H9 (cell line): ENCODE measurements at regions not wholly inside any gene's neighbourhood (a gene's known extent, or its start where the extent isn't known, plus 50 kb on each side); places are given as distances from the start of the nearest gene placed in this dataset.
A peak's percentile ranks its signal among the peaks of the same experiment; 100 is the strongest.

Experiments used
- DNase-seq: peaks from one replicate; pipeline ENCODE4 v3.0.0-alpha.2; 2017
- H2AFZ ChIP-seq: one replicate; pipeline ENCODE4 v1.6.1; 2013; ENCODE audit warnings: mild to moderate bottlenecking, low read length, control low read depth, moderate library complexity
- H2AK5ac ChIP-seq: 2 replicates; pipeline ENCODE4 v1.6.1; 2013; ENCODE audit warnings: low read length, control low read depth, mixed read lengths; ENCODE audit not compliant: insufficient read length
- H2BK120ac ChIP-seq: one replicate; pipeline ENCODE4 v1.6.1; 2013; ENCODE audit warnings: low read depth, mild to moderate bottlenecking, low read length, control low read depth, inconsistent platforms; ENCODE audit not compliant: poor library complexity, severe bottlenecking
- H2BK12ac ChIP-seq: 2 replicates; pipeline ENCODE4 v1.6.1; 2013; ENCODE audit warnings: low read length, control low read depth, mixed read lengths, low read depth; ENCODE audit not compliant: insufficient read length
- H2BK15ac ChIP-seq: 2 replicates; pipeline ENCODE4 v1.6.1; 2013; ENCODE audit warnings: low read depth, low read length, control low read depth
- H2BK20ac ChIP-seq: one replicate; pipeline ENCODE4 v1.6.1; 2013; ENCODE audit warnings: low read depth, mild to moderate bottlenecking, low read length, control low read depth, inconsistent platforms; ENCODE audit not compliant: poor library complexity, severe bottlenecking
- H2BK5ac ChIP-seq: 2 replicates; pipeline ENCODE4 v1.6.1; 2013; ENCODE audit warnings: low read length, control low read depth, mixed read lengths; ENCODE audit not compliant: insufficient read length
- H3K14ac ChIP-seq: 2 replicates; pipeline ENCODE4 v1.6.1; 2013; ENCODE audit warnings: low read length, control low read depth; ENCODE audit not compliant: insufficient read depth
- H3K18ac ChIP-seq: 2 replicates; pipeline ENCODE4 v1.6.1; 2013; ENCODE audit warnings: low read depth, mild to moderate bottlenecking, mixed read lengths, low read length, control low read depth; ENCODE audit not compliant: insufficient read length
- H3K23ac ChIP-seq: 2 replicates; pipeline ENCODE4 v1.6.1; 2013; ENCODE audit warnings: low read length, control low read depth, mixed read lengths, low read depth; ENCODE audit not compliant: insufficient read length
- H3K23me2 ChIP-seq: 2 replicates; pipeline ENCODE4 v1.6.1; 2013; ENCODE audit warnings: low read depth, mild to moderate bottlenecking, mixed read lengths, low read length, control low read depth; ENCODE audit not compliant: insufficient read length, poor library complexity, severe bottlenecking
- H3K27ac ChIP-seq: 2 replicates; pipeline ENCODE4 v1.5.1; 2013; ENCODE audit warnings: low read length, control low read depth, mixed read lengths, low read depth; ENCODE audit not compliant: insufficient read length
- H3K27me3 ChIP-seq: 2 replicates; pipeline ENCODE4 v1.6.1; 2013; ENCODE audit warnings: low read length, control low read depth, inconsistent platforms; ENCODE audit not compliant: insufficient read depth
- H3K4ac ChIP-seq: 2 replicates; pipeline ENCODE4 v1.6.1; 2013; ENCODE audit warnings: low read depth, mild to moderate bottlenecking, control low read depth, inconsistent platforms, low read length, moderate library complexity
- H3K4me1 ChIP-seq: 2 replicates; pipeline ENCODE4 v1.6.1; 2013; ENCODE audit warnings: low read length, control low read depth, inconsistent platforms; ENCODE audit not compliant: insufficient read depth
- H3K4me2 ChIP-seq: 2 replicates; pipeline ENCODE4 v1.6.1; 2013; ENCODE audit warnings: low read length, control low read depth, mixed read lengths; ENCODE audit not compliant: insufficient read length, insufficient read depth
- H3K56ac ChIP-seq: 2 replicates; pipeline ENCODE4 v1.6.1; 2013; ENCODE audit warnings: low read depth, mild to moderate bottlenecking, mixed read lengths, low read length, control low read depth; ENCODE audit not compliant: insufficient read length
- H3K79me1 ChIP-seq: 2 replicates; pipeline ENCODE4 v1.6.1; 2013; ENCODE audit warnings: low read depth, mild to moderate bottlenecking, moderate library complexity, low read length, control low read depth, inconsistent platforms; ENCODE audit not compliant: insufficient read depth, poor library complexity, severe bottlenecking
- H3K79me2 ChIP-seq: 2 replicates; pipeline ENCODE4 v1.6.1; 2013; ENCODE audit warnings: low read length, control low read depth, inconsistent platforms; ENCODE audit not compliant: insufficient read depth
- H3K9ac ChIP-seq: 2 replicates; pipeline ENCODE4 v1.6.1; 2013; ENCODE audit warnings: low read length, control low read depth, mixed read lengths; ENCODE audit not compliant: insufficient read length; ENCODE audit errors: extremely low read depth
- H3K9me3 ChIP-seq: one replicate; pipeline ENCODE4 v1.6.1; 2013; ENCODE audit warnings: low read depth, low read length, inconsistent platforms; ENCODE audit not compliant: control insufficient read depth
- H3T11ph ChIP-seq: one replicate; pipeline ENCODE4 v1.6.1; 2013; ENCODE audit warnings: mild to moderate bottlenecking, low read length, control low read depth, inconsistent platforms
- H4K20me1 ChIP-seq: one replicate; pipeline ENCODE4 v1.6.1; 2013; ENCODE audit not compliant: control insufficient read depth, insufficient read length, insufficient read depth
- H4K5ac ChIP-seq: 2 replicates; pipeline ENCODE4 v1.6.1; 2013; ENCODE audit warnings: low read depth, mild to moderate bottlenecking, mixed read lengths, low read length, control low read depth; ENCODE audit not compliant: insufficient read length
- H4K8ac ChIP-seq: replicated peaks from 2 replicates; pipeline ENCODE4 v1.6.1; 2013; ENCODE audit warnings: low read length, control low read depth, mixed read lengths, low read depth; ENCODE audit not compliant: insufficient read length
- H4K91ac ChIP-seq: 2 replicates; pipeline ENCODE4 v1.6.1; 2013; ENCODE audit warnings: low read depth, mild to moderate bottlenecking, moderate library complexity, mixed read lengths, low read length, control low read depth; ENCODE audit not compliant: insufficient read length
- H3K27ac Mint-ChIP-seq, 3 experiments: 2 replicates in 2 of 3; 3 replicates in 1 of 3; pipeline ENCODE4 v1.8.0; 2020 to 2021; ENCODE audit warnings: mixed read lengths in 3 of 3, mild to moderate bottlenecking in 1 of 3, moderate library complexity in 1 of 3
- H3K27me3 Mint-ChIP-seq: 2 replicates; pipeline ENCODE4 v1.8.0; 2021; ENCODE audit warnings: low read depth, mild to moderate bottlenecking, moderate library complexity, mixed read lengths
- H3K36me3 Mint-ChIP-seq, 3 experiments: 2 replicates in 2 of 3; 3 replicates in 1 of 3; pipeline ENCODE4 v1.8.0; 2020 to 2021; ENCODE audit warnings: low read depth in 3 of 3, mixed read lengths in 3 of 3; ENCODE audit not compliant: insufficient read depth in 1 of 3
- H3K4me1 Mint-ChIP-seq, 2 experiments: 2 replicates each; pipeline ENCODE4 v1.8.0; 2020; ENCODE audit warnings: mixed read lengths in 2 of 2
- H3K4me3 Mint-ChIP-seq, 2 experiments: 2 replicates in 1 of 2; 3 replicates in 1 of 2; pipeline ENCODE4 v1.8.0; 2020 to 2021; ENCODE audit warnings: mild to moderate bottlenecking in 2 of 2, mixed read lengths in 2 of 2, moderate library complexity in 1 of 2
- H3K9me3 Mint-ChIP-seq, 2 experiments: 2 replicates in 1 of 2; 3 replicates in 1 of 2; pipeline ENCODE4 v1.8.0; 2020; ENCODE audit warnings: mild to moderate bottlenecking in 2 of 2, mixed read lengths in 2 of 2, moderate library complexity in 1 of 2
- CTCF ChIP-seq: fragments of 200-600 bp; sonication (generic); conservative IDR thresholded peaks from 3 replicates; pipeline ENCODE4 v1.8.0; 2021; ENCODE audit warnings: antibody characterized with exemption, mild to moderate bottlenecking
- WGBS: extraction: QIAGEN DNeasy Blood & Tissue Kit; methylation state at CpG from one replicate; pipeline ENCODE4 v1.1.7; 2013; ENCODE audit warnings: missing lambda C conversion rate, low lambda C conversion rate, mixed read lengths; ENCODE audit not compliant: insufficient read length; ENCODE audit errors: extremely low coverage; 5-methylcytosine and 5-hydroxymethylcytosine counted together

GRCh38 chr2:118773826-118774225 lies 73.6 kb downstream of the EN1 start:
- no peaks in the 10 kb centered on the region for H3K36me3 Mint-ChIP-seq
- no peak overlapping the region for H3K27ac ChIP-seq
- H2AFZ ChIP-seq, result no peak overlapping the region
- no peak overlapping the region for H3K18ac ChIP-seq
- peaks cover 9 to 11% of the 10 kb centered on the region in 2 experiments for H3K4me1 Mint-ChIP-seq
- TF ChIP-seq CTCF, result no peak
- H4K20me1 ChIP-seq, result no peaks in the 10 kb centered on the region
- H4K91ac ChIP-seq, result no peak overlapping the region
- no peaks in the 10 kb centered on the region for H3K79me2 ChIP-seq
- peaks cover 85% of the 10 kb centered on the region for H3K27me3 Mint-ChIP-seq
- H4K8ac ChIP-seq, result no peak overlapping the region
- H3K4me1 ChIP-seq, result no peaks in the 10 kb centered on the region
- no peak overlapping the region for H3K56ac ChIP-seq
- H3K4me3 Mint-ChIP-seq, result peak overlapping the region in 1 of 2 experiments; percentile 78; a peak in 1 of 5 replicates
- H3K23ac ChIP-seq, result no peak overlapping the region
- no peak overlapping the region for H4K5ac ChIP-seq
- H3K27me3 ChIP-seq, result peaks cover 2% of the 10 kb centered on the region; the same call in 1 of the 2 replicates
- WGBS, result no CpG with 5 or more reads among the region's 7 CpGs
- peaks cover 6% of the 10 kb centered on the region for H3K23me2 ChIP-seq
- H3K9ac ChIP-seq, result no peak overlapping the region
- no peak overlapping the region for H2BK5ac ChIP-seq
- no peak overlapping the region for H3K14ac ChIP-seq
- no peak overlapping the region for H3K27ac Mint-ChIP-seq
- no peak overlapping the region for H2BK20ac ChIP-seq
- H2BK120ac ChIP-seq, result no peak overlapping the region
- H3K4me2 ChIP-seq, result no peak overlapping the region
- H3K9me3 ChIP-seq, result no peaks in the 10 kb centered on the region
- H3K4ac ChIP-seq, result no peak overlapping the region
- no peak overlapping the region for H2BK12ac ChIP-seq
- no peak for DNase-seq
- H2BK15ac ChIP-seq, result no peak overlapping the region
- H3T11ph ChIP-seq, result no peak overlapping the region
- H3K79me1 ChIP-seq, result no peaks in the 10 kb centered on the region
- peaks cover 0 to 1% of the 10 kb centered on the region in 2 experiments; a peak in 1 of 5 replicates for H3K9me3 Mint-ChIP-seq
- H2AK5ac ChIP-seq, result no peak overlapping the region
